Jurkat, Clone E6-1 (cell line): ENCODE measurements at regions not wholly inside any gene's neighbourhood (a gene's known extent, or its start where the extent isn't known, plus 50 kb on each side); places are given as distances from the start of the nearest gene placed in this dataset.

Experiments
- DNase-seq: peaks from one replicate; pipeline ENCODE4 v3.0.0-alpha.2; 2011; ENCODE audit warnings: low read depth, low spot score
- H3K4me3 ChIP-seq: 2 replicates; pipeline ENCODE4 v1.5.1; 2011; ENCODE audit warnings: mild to moderate bottlenecking, low read length, control low read depth, moderate library complexity

DNA sequence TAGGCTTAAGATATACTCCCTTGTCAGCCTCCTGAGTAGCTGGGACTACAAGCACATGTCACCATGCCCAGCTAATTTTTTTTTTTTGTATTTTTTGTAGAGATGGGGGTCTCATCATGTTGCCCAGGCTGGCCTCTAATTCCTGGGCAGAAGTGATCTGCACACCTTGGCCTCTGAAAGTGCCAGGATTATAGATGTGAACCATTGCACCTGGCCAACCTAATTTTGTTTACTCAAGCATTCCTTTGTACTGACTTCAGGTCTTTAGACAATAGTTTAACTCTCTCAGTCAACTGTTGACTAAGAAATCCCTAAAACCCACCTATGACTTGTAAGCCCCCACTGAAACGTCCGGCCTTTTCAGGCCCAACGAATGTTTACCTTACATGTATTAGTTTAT, 628.3 kb upstream of the CDH8 start:
- H3K4me3 ChIP-seq: no peak overlapping the region
- DNase-seq: no peak

DNA sequence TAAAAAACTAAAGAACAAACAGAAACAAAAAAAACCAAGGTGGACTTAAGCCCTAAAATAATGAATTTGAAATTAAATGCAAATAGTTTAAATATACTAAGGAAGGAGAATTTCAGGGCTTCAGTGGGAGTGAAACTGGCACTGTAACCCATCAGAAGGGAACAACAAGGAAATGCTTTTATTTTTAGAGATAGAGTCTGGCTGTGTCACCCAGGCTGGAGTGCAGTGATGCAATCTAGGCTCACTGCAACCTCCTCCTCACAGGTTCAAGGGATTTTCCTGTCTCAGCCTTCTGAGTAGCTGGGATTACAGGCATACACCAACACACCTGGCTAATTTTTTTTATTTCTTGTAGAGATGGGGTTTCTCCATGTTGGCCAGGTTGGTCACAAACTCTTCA, 625.2 kb upstream of the CDH8 start:
- no peak for DNase-seq
- no peak overlapping the region for H3K4me3 ChIP-seq

DNA sequence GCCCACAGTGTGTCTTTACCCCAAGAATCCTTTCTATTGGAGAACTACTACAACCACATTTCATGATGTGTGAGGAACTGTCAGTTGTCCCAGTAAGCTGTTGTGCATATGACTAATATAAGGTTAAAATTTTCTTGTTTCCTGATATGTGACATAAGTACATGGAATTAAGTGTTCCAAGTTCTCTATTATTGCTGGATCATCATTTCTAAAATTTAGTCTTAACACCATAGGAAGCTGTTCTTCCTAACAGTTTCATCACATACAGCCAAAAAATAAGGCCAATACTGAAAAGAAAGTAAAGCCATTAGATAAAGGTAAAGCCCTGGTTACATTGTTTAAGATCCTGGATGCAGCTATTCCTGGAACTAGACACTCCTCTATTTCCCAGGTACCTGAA, 620.9 kb upstream of the CDH8 start:
- no peak overlapping the region for H3K4me3 ChIP-seq
- no peak for DNase-seq

DNA sequence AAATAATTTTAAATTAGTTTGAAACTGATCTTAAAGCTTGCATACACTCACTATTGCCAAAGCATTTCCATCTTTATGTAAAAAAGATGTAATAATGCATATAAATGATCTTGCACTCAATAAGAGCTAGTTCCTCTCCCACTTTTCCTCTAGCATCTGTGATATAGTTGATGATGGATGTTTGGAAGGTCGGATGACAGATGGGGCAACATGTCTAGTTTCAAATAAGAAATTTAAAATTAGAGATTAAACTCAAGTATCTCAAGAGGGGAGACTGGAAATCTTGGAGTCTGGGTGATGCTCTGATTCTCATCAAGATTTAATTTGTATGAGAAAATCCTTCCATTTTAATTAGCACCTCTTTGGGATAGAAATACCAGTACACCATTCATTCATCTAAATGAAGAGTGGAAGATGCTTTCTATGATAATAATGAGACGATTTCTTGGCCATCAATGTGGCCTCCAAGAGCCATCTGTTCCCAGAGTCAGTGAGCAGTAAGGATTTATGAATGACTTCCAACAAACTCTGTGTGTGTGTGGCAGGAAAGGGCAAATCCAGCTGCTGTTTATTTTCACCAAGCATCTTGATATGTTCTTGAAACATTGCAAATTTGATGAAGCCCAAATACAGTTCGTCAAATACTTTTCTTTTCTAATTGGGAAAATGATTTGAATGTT, 616.3 kb upstream of the CDH8 start:
- no peak overlapping the region for H3K4me3 ChIP-seq
- DNase-seq: no peak

DNA sequence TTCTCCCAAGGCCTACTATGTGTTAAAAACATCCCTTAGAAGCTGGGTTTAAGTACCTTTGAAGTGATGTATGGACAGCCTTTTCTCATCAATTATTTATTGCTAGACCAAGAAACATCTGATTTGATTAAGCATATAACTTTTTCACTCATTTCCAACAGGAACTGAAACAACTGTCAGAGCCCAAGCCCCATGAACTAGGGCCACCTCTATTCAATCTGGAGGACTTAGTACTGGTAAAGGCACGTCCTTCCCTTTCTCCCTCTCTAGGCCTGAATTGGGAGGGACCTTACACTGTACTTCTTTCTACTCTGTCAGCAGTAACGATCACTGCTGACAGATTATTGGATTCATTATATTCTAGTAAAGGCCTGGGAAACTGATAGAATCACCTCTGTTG, 612.0 kb upstream of the CDH8 start:
- no peak overlapping the region for H3K4me3 ChIP-seq
- DNase-seq: no peak

DNA sequence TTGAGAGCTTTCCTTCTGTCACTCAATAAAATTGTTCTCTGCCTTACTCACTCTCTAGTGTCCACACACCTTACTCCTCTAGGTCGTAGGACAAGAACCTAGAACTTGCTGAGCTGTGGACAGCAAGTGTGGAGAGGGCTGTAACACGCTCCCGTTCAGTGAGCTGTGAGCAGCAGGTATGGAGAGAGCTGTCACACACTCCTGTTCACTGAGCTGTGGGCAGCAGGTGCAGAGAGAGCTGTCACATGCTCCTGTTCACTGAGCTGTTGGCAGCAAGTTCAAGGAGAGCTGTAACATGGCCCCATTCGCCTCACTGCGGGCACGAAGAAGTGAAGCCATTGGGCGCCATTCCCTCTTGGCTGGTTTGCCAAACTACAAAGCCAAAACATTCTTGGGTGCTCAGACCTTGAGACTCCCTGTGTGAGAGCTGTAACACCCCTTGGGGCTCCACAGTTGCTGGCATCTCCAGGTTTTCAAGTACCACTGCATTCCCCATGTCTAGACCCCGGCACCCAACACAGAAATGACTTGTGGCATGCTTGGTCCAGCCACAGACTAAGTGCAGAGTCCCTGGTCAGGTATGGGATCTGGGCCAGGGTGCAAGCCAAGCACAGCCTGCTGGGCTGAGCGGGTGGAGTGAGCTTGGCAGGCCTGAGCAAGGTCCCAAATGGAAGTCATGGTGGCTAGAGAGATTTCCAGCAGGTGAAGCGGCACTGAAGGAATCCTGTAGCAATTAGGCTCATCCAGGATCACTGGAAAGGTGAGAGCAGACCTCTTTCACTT, 608.0 kb upstream of the CDH8 start:
- DNase-seq: no peak
- H3K4me3 ChIP-seq: no peak overlapping the region

DNA sequence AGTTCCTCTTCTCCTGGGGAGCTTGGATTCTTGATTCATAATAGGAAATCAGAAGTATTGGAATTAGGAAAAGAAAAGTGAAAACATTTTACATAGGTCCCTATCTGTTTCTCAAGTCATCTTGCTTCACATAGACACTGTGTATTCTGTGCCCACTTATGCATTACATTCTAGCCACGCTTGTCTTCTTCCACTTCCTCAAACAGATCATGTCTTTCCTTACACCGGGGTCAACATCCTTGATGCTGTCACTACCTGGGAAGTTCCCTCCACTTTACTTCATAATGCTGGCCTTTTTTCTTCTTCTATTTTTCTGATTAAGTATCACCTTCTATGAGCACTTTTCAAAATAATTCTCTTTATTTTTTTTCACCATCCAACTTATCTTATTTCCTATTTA, 606.4 kb upstream of the CDH8 start:
- no peak for DNase-seq
- H3K4me3 ChIP-seq: no peak overlapping the region

DNA sequence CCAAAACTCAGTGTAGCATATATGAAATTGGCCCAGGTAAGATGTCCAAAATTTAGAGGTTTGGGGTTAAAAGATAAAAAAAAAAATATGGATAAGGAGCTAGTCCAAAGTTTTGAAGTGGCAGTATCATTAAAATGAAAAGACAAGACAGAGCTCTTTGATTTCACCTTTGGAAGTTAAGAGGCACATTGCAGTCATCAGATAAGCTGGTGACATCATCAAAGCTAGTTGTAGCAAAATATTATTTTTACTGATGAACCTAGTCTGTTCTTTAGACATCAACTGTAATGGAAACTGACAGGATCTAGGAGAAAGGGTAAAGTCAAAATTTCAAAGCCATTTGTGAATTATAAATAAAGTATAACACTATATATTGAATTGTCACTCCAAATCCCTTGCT, 603.7 kb upstream of the CDH8 start:
- no peak overlapping the region for H3K4me3 ChIP-seq
- DNase-seq: no peak

DNA sequence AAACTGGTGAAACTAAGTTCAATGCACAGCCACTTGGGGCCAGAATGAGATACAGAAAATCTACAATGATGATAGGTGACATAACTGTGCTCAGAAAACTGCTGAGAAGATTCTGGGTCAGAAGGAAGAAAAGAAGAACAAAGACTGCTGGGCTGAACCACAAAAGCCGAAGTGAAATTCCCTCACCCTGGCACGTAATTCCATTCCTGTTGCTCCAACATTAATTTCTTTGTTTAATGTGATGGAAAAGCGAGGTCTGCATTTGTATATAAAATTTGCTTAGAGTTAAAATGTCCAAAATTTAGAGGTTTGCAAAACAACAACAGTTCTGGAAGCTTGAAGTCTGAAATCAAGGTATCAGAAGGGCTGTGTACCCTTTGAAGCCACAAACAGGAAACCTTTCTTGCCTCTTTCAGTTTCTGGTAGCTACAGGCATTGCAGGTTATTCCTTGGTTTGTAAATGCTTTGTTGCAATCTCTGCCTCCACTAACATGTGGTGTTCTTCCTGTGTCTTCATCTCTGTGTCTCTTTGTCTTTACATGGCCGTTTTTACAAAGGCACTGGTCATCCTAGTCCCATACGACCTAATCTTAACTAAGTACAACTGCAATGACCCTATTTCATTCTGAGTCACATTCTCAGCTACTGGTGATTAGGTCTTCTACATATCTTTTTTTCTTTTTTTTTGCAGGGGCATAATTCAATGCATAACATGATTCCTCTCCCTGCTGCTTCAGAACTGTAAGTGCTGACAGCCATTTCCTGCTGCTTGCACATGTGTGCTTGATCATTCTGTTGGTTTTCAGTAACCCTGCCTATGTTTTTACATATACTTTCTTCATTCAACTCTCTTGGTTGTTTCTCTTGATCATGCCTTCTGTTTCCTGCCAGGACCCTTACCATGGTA, 603.0 kb upstream of the CDH8 start:
- peak; percentile 77 for DNase-seq
- no peak overlapping the region for H3K4me3 ChIP-seq

DNA sequence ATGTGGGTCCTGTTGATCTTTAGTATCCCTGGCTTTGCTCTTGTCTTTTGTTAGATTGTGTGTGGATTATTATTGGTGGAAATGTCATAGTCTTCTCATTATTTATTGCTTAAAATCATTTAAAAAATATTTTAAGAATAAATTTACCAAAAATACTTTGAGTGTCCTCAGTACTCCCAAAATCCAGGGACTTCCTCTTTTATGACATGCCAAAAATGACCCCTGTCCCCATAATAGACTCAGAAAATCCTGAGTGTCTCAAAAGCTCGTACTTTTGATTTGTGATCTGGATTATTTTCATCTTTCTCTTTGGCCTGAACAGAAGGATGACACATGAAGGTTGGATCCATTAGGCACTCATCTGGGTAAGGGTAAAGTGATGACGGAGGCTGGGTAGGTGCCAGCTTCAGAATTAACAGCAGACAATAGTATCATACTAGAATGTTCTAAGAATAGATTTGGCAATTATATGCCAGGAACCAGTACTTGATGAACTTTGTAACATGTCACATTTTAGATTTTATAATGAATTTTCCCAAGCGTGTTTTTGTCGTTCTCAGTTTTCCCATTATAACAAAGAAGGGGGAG, 602.2 kb upstream of the CDH8 start:
- no peak for DNase-seq
- no peak overlapping the region for H3K4me3 ChIP-seq

DNA sequence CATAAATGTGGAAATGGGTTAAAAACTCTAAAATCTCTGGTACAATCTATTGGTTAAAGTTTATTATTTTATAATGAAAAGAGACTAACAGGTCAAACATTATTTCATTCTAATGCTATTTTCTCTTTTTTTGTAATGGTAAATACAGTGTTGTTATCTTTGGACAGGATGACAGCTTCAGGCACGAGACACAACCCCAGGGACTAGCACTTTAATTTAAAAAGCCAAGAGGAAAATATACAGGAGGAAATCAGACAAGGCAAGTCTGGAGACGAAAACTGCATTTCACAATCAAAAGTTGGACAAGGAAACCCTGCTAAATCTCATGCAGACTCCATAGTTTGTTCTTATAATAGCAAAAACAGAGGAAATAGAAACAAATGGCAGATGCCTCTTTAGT, 589.1 kb upstream of the CDH8 start:
- H3K4me3 ChIP-seq: no peak overlapping the region
- no peak for DNase-seq

DNA sequence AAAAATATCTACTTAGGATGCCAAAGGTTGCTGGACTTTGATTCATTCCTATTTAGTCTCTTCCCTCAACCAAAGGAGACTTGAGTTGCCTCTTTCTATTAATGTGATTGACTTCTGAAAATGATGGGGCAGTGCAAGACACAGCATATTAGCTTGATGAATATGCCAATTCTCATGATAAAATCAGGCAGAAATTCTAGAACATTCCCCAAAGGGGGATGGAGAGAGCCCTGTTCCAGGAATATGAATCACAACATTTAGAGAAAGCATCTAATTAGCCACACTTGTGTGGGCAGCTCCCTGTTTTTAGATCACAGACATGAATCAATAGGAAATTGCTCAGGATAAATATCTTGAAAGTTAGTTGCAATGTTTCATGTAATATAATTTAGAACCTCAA, 584.0 kb upstream of the CDH8 start:
- H3K4me3 ChIP-seq: no peak overlapping the region

DNA sequence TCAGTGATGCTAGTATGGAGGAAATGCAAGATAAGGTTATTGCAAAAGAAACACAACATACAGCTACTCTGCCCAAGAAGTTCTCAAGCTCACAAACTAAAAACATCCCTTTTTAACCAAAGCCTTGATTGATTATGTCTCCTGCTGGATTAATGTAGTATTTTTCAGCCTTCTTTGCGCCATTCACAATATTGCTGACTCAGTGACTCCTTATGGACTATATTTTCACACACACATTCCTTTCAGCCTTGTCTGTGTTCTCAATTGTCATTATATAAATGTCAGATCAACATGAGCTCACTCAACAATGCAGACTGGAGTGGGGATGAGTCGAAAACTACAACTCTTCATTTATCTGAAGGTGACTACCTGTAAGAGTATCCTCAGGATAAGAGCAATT, 579.3 kb upstream of the CDH8 start:
- no peak for DNase-seq
- no peak overlapping the region for H3K4me3 ChIP-seq

More for the DNA sequence above, 584.0 kb upstream of the CDH8 start:
- DNase-seq: no peak

DNA sequence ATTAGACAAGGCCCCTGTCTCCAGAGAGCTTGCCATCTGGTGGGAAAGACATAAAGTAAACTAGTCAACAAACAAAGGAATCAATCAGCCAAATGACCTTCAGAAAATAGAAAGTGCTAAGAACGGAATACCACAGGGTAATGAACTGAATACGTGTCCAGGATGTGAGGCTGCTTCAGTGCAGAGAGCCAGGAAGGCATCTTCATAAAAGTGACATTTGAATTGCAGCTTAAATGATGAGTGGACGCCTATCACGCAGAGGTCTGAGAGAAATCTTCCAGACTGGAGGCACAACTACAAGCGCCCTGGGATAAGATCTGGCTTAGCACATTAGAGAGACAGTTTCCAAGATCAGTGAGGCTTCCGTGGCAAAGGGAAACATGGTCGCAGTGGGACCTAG, 574.1 kb upstream of the CDH8 start:
- H3K4me3 ChIP-seq: no peak overlapping the region
- no peak for DNase-seq

DNA sequence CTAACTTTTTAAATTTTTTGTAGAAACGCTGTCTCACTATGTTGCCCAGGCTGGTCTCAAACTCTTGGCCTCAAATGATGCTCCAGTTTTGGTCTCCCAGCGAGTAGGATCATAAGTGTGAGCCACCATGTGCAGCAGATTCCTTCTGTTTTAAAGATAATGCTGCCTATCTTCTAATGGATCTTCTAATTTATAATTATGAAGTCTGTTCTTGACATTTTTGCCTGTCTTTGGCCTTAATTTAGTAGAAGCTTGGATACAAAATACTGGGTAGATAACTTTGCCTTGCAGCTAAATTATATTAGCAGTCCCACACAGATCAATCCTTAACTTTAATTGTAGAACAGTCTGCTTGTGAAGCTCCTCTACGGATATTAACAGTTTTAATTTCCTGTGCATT, 566.6 kb upstream of the CDH8 start:
- H3K4me3 ChIP-seq: no peak overlapping the region
- no peak for DNase-seq

DNA sequence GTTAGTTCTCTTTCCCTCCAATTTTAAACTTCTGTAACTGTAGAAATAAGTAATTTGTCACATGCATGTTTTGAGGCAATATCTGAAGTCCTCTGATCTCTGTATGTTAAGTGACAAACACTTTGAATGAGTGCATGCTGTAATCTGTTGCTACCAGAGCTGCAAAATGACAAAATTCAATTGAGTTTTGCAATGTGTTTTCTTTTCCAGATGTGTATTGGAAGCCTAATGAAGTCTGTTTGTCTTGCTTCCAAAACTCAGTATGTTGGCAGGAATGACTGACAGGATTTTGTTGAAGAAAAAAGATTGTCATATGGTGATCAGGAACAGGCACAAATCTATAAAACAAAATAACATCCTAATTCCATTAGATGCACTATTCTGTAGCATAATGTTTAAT, 561.6 kb upstream of the CDH8 start:
- DNase-seq: no peak
- H3K4me3 ChIP-seq: no peak overlapping the region

DNA sequence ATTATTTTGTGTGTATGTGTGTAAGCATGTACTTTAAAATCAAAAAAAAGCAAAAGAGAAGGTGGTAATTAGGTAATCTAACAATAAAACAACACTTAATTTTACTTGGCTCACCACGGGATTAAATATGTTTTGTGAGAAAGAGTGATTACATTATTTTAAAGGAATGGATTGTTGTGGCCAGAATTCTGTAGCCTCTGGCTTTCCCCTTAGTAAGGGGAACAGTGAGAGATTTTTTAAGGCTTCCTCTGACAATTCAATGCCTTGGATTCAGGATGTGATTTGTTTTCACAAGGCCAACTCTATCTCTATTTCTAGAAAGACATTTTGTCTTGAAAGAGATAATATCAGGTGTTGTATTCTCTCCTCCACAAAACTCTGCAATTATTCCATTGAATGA, 560.3 kb upstream of the CDH8 start:
- DNase-seq: no peak
- no peak overlapping the region for H3K4me3 ChIP-seq

DNA sequence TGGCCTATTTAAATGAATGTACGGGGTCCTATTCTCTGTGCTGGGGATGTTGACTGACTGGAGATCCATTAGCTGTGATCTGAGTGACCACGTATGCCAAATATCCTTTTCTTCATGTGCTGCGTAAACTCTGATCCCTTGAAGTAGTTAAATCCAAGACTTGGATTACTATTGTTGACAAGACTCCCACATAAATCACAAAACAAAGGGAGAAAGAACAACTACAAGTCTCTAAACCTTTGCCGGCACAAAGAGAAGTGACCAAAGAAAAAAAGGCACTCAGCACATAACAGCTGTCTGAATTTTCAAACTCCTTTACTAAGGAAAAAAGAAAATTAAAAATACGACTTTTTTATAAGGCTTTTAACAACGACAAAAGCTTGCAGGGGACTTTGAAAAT, 559.9 kb upstream of the CDH8 start:
- H3K4me3 ChIP-seq: no peak overlapping the region
- DNase-seq: no peak

DNA sequence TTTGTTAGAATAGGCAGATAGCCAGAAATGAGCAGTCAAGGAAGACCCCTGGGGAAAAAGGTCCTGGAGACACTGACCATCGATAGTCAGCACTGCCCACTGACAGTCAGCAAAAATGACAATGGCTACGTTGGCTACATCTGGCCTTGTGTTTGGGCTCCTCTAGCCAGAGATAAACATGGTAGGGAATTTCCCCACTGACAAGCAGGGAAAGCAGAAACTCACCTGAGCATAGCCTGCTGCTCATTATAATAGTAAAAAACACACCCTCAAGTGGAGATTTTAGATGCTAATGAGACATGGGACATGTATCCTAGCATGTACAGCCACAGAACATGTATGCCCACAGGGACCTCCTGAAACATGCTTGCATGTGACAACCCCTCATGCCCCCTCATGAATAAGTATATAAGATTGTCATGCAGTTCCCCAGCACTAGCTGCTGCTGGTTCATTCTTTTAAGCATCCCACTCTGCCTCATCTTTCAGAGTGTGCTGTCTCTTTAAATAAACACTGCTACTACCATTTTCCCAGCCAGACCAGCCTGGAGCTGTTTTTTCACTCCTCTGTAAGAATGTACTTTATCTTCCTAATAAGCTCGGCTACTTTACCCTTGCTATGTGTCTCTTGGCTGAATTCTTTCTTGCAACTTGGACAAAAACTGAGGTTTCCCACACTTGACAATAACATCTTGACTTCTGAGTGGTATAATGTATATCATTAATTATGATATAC, 550.1 kb upstream of the CDH8 start:
- no peak overlapping the region for H3K4me3 ChIP-seq
- no peak for DNase-seq
